ENCODE measurements at regions not wholly inside any gene's neighbourhood (a gene's known extent, or its start where the extent isn't known, plus 50 kb on each side); places are given as distances from the start of the nearest gene placed in this dataset.

GRCh38 chr2:5339473-5339872 lies 352.7 kb upstream of the SOX11 start:
- DNase-seq (ENCODE audit: low spot score): no peak

DNA sequence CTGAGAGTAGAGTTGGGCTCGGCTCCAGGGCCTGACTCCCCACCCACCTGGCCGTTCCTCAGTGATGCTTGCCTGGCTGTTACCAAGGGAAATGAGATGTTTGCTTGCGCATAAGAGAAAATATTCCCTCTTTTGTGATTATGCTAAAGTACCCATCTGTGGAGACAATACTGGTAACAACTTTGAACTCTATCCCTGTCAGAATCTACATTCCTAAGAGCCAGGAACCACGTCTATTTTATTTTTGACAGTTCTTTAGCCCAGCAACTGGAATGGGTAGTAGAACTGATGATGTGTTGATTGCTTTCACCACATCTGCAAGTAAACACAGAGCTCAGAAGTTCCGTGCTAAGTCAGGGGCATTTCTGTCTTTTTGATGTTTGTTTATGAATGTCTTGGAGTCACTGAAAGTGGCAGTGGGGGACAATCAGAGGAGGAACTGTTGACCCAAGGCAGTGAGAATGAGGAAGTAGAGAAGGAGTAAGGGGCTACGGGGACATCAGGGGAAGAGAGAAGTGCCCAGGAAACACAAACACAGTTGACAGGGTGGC lies 348.3 kb upstream of the SOX11 start:
- DNase-seq (ENCODE audit: low spot score): no peak

DNA sequence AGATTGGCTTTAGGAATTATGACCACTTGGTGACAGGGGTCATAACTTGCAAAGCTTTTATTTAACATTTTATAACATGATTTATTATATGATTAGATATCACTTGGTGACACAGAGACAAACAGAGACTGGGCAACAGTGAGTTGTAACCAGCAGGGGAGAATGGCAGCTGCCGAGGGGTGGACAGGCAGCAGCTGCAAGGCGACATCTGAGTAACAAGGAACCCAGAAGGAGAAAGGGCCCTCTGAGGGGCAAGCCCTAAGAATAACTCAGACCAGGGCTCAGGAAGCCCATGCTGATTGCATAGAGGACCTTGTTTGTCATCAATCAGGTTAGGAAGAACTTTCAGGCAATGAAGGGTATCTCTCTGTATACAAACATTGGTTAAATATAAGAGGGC lies 339.9 kb upstream of the SOX11 start:
- no peak for DNase-seq (ENCODE audit: low spot score)

DNA sequence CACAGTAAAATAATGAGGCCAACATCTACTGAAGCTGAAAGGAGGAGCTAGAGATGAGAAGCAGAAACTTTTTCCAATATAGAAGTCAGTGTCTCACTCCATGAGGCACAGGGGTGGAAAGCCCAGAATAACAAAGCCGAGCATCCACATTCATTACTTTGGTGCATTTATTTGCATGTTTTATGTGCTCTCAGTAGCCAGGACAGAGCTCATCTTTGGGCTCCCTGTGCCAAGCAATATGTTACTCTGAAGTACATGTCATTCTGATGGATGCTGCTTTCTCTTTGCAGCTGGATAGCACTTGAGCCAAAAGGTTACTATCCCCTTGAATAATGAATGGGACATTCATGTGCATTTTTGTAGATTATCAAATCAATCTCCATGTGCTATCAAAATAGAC lies 338.6 kb upstream of the SOX11 start:
- no peak for DNase-seq (ENCODE audit: low spot score)

GRCh38 chr2:5359397-5359796 lies 332.8 kb upstream of the SOX11 start:
- no peak for DNase-seq (ENCODE audit: low spot score)

DNA sequence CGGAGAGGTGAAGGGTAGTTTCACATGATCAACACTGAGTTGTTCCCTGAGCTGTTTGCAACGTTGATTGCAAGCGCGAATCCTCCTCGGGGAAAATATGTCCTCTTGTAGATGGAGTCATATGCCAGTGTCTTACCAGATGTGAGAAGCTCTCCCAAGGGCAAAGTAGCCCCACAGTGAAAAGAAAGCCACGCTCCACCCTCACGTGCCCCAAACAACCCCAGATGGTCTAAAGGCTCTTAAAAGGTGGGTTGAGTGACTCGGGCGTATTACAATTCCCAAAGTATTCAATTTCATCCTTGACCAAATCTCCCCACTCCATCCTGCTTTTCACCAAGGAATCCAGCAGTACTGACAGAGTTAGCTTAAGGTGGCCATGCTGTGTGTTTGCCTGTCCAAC lies 332.1 kb upstream of the SOX11 start:
- DNase-seq (ENCODE audit: low spot score): no peak

- no peak for DNase-seq (ENCODE audit: low spot score)
Measured at GRCh38 chr2:5364361-5364760, 327.8 kb upstream of the SOX11 start.

DNA sequence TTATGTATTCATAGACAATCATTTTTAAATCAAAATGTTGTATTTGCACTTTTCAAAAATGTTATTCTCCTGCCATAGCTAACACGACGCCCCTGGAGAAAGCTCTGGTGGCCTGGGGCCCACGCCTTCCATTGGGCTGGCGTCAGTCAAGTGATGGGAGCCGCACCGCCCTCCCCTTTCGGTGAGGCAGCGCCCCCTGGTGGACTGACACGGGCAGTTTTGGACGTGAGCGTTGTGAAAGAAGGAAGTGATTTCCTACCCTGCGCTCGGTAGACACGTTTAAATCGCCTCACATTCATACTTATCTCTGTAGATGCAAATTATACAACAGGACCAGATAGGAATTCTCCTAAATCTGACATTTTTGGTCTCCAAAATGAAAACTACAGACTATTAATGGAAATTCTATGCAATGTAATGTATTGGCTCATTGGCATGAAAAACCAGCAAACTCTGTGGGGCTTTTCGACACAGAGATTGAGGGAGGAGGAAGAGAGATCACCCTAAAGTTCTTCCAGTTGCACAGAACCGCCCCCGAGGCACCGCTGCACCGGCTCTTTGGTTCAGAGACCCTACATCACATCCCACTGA lies 326.2 kb upstream of the SOX11 start:
- DNase-seq (ENCODE audit: low spot score): peak; percentile 33

GRCh38 chr2:5367321-5367720 lies 324.9 kb upstream of the SOX11 start:
- no peak for DNase-seq (ENCODE audit: low spot score)

- no peak for DNase-seq (ENCODE audit: low spot score)
Measured at GRCh38 chr2:5368263-5368662, 323.9 kb upstream of the SOX11 start.

GRCh38 chr2:5369510-5369909 lies 322.7 kb upstream of the SOX11 start:
- no peak for DNase-seq (ENCODE audit: low spot score)

GRCh38 chr2:5370158-5370557 lies 322.0 kb upstream of the SOX11 start:
- no peak for DNase-seq (ENCODE audit: low spot score)

- DNase-seq (ENCODE audit: low spot score): no peak
Measured at GRCh38 chr2:5372141-5372540, 320.0 kb upstream of the SOX11 start.

- no peak for DNase-seq (ENCODE audit: low spot score)
Measured at GRCh38 chr2:5373200-5373599, 319.0 kb upstream of the SOX11 start.

DNA sequence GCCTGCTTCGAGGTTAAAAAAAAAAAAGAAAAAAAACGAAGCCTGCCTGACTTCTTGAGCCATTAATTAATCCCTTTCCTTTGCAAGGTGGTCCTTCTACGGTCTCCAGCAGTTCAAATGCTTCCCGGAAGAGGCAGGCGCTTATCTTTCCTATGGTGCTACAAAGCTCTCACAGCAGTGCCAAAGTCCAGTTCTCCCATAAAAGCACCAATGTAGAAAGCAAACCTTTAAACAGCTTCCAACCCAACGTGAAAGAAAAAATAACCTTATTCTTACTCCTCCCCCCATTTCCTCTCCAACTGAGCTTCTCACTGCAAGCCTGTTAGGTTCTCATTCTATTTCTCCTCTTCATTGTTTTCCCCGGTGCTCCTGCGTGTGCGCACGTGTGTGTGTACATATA lies 317.4 kb upstream of the SOX11 start:
- no peak for DNase-seq (ENCODE audit: low spot score)

DNA sequence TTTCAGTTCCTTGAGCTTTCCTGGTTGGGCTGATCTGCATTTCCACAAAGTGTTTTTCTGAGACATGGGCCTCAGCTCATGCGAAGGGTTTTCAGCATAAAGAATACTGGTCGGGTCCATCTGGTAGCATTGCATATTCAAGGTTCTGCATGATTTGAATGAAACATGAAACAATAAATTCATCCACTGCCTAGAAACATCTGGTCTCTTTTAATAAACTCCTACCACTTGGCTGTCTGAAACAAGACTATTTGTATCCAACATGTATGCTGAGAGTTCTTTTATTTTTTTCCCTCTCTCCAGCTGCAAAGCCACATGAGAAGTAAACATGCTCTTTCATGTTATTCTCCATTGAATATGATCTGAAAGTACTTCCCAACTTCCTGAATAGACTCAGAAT lies 314.9 kb upstream of the SOX11 start:
- no peak for DNase-seq (ENCODE audit: low spot score)

GRCh38 chr2:5379811-5380210 lies 312.4 kb upstream of the SOX11 start:
- no peak for DNase-seq (ENCODE audit: low spot score)

- DNase-seq (ENCODE audit: low spot score): no peak
Measured at GRCh38 chr2:5385596-5385995, 306.6 kb upstream of the SOX11 start.

DNA sequence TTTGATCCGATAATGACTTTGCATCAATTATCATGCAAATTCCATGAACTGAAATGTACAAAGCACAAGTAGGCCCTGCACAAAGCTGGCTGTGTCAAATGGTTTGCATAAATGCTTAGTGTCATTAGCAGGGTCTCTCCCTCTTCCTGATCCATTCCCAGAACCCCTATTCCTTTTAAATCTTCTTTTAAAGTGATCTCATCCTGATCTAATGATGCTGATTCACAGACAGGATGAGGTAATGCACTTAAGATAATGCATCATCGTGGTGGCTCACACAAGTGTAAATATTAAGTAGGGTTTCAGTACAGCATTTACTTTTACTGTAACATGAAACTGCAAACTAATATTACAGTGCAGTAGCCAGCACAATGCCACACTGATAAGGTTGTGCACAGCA lies 304.8 kb upstream of the SOX11 start:
- no peak for DNase-seq (ENCODE audit: low spot score)

GRCh38 chr2:5389740-5390139 lies 302.4 kb upstream of the SOX11 start:
- no peak for DNase-seq (ENCODE audit: low spot score)

GRCh38 chr2:5391362-5391761 lies 300.8 kb upstream of the SOX11 start:
- DNase-seq (ENCODE audit: low spot score): no peak

- no peak for DNase-seq (ENCODE audit: low spot score)
Measured at GRCh38 chr2:5392658-5393057, 299.5 kb upstream of the SOX11 start.

GRCh38 chr2:5393474-5393873 lies 298.7 kb upstream of the SOX11 start:
- no peak for DNase-seq (ENCODE audit: low spot score)

GRCh38 chr2:5394223-5394622 lies 298.0 kb upstream of the SOX11 start:
- DNase-seq (ENCODE audit: low spot score): no peak

Measured in globus pallidus (tissue), 1 donor.